ENCODE measurements at regions not wholly inside any gene's neighbourhood (a gene's known extent, or its start where the extent isn't known, plus 50 kb on each side); places are given as distances from the start of the nearest gene placed in this dataset.

GRCh38 chr20:52539891-52540290, 348.3 kb upstream of the ZFP64 start:
- no peak overlapping the region for H3K4me3 ChIP-seq
- no peaks in the 10 kb centered on the region for H3K4me1 ChIP-seq
- H3K9me3 ChIP-seq, result peaks cover 0 to 3% (median 0%) of the 10 kb centered on the region in 4 donors
- no peak for DNase-seq
- WGBS, 2 donors, result 4 to 24% methylated on average over 2 of the region's 2 CpGs
- TF ChIP-seq POLR2A (IDR thresholded peaks at IDR 0.05) (no peak), CTCF (IDR thresholded peaks at IDR 0.05) (no peak), EP300 (IDR thresholded peaks at IDR 0.05) (no peak), POLR2AphosphoS5 (IDR thresholded peaks at IDR 0.05) (no peak)
- H3K36me3 ChIP-seq, result no peaks in the 10 kb centered on the region
- intact Hi-C loops (cut with DNase I), result no loop called here
- no peaks in the 10 kb centered on the region for H3K27me3 ChIP-seq
- no peak overlapping the region for H3K27ac ChIP-seq

- WGBS, 2 donors, result 75 to 86% methylated on average over 8 of the region's 8 CpGs
- no peak for TF ChIP-seq CTCF (IDR thresholded peaks at IDR 0.05)
These were observed 345.3 kb upstream of the ZFP64 start for GRCh38 chr20:52536841-52537400.

GRCh38 chr20:52536040-52536439, 344.5 kb upstream of the ZFP64 start:
- intact Hi-C loops (cut with DNase I), result no loop called here
- WGBS, 2 donors, result 89 to 90% methylated on average over 1 of the region's 1 CpG
- TF ChIP-seq POLR2A (IDR thresholded peaks at IDR 0.05) (no peak), EP300 (IDR thresholded peaks at IDR 0.05) (no peak), CTCF (IDR thresholded peaks at IDR 0.05) (no peak), POLR2AphosphoS5 (IDR thresholded peaks at IDR 0.05) (no peak)
- H3K27ac ChIP-seq, result no peak overlapping the region
- no peaks in the 10 kb centered on the region for H3K36me3 ChIP-seq
- no peak overlapping the region for H3K4me3 ChIP-seq
- H3K9me3 ChIP-seq, result no peaks in the 10 kb centered on the region
- no peaks in the 10 kb centered on the region for H3K4me1 ChIP-seq
- DNase-seq, result no peak
- no peaks in the 10 kb centered on the region for H3K27me3 ChIP-seq

More at GRCh38 chr20:52536841-52537400, 345.3 kb upstream of the ZFP64 start:
- Histone ChIP-seq H3K9me3 (no peaks in the 10 kb centered on the region), H3K4me1 (no peaks in the 10 kb centered on the region), H3K27ac (no peak overlapping the region), H3K36me3 (no peaks in the 10 kb centered on the region), H3K27me3 (no peaks in the 10 kb centered on the region), H3K4me3 (no peak overlapping the region)
- intact Hi-C loops (cut with DNase I), result no loop called here
- no peak for DNase-seq

GRCh38 chr20:52534616-52535015, 343.0 kb upstream of the ZFP64 start:
- WGBS, 2 donors, result 45 to 84% methylated on average over 4 of the region's 4 CpGs
- no peaks in the 10 kb centered on the region for H3K27me3 ChIP-seq
- TF ChIP-seq EP300 (IDR thresholded peaks at IDR 0.05) (no peak), POLR2A (IDR thresholded peaks at IDR 0.05) (no peak), CTCF (IDR thresholded peaks at IDR 0.05) (no peak), POLR2AphosphoS5 (IDR thresholded peaks at IDR 0.05) (no peak)
- no peak overlapping the region for H3K27ac ChIP-seq
- DNase-seq, result no peak
- H3K4me1 ChIP-seq, result no peaks in the 10 kb centered on the region
- H3K9me3 ChIP-seq, result no peaks in the 10 kb centered on the region
- H3K36me3 ChIP-seq, result no peaks in the 10 kb centered on the region
- intact Hi-C loops (cut with DNase I), result no loop called here
- H3K4me3 ChIP-seq, result no peak overlapping the region

- Histone ChIP-seq H3K9me3 (no peaks in the 10 kb centered on the region), H3K4me3 (no peak overlapping the region), H3K4me1 (no peaks in the 10 kb centered on the region), H3K27me3 (no peaks in the 10 kb centered on the region), H3K27ac (no peak overlapping the region), H3K36me3 (no peaks in the 10 kb centered on the region)
- 70 to 83% methylated on average over 1 of the region's 1 CpG for WGBS, 2 donors
- DNase-seq, result no peak
- intact Hi-C loops (cut with DNase I), result no loop called here
- no peak for TF ChIP-seq POLR2AphosphoS5 (IDR thresholded peaks at IDR 0.05)
- no peak for TF ChIP-seq CTCF (IDR thresholded peaks at IDR 0.05)
- TF ChIP-seq POLR2A (IDR thresholded peaks at IDR 0.05), result no peak
- TF ChIP-seq EP300 (IDR thresholded peaks at IDR 0.05), result no peak
These were observed 341.8 kb upstream of the ZFP64 start for GRCh38 chr20:52533401-52533800.
